OCI-M1 (cell line): ENCODE measurements at regions not wholly inside any gene's neighbourhood (a gene's known extent, or its start where the extent isn't known, plus 50 kb on each side); places are given as distances from the start of the nearest gene placed in this dataset.
A peak's percentile ranks its signal among the peaks of the same experiment; 100 is the strongest.
"Not testable (repeated sequence)": the region's sequence is repeated elsewhere in the genome, so short reads cannot be mapped to it uniquely, and the experiment has no call there.

Experiments
- DNase-seq: peaks from one replicate; lab custom pipeline; 2025; lab: John Stamatoyannopoulos, UW

DNA sequence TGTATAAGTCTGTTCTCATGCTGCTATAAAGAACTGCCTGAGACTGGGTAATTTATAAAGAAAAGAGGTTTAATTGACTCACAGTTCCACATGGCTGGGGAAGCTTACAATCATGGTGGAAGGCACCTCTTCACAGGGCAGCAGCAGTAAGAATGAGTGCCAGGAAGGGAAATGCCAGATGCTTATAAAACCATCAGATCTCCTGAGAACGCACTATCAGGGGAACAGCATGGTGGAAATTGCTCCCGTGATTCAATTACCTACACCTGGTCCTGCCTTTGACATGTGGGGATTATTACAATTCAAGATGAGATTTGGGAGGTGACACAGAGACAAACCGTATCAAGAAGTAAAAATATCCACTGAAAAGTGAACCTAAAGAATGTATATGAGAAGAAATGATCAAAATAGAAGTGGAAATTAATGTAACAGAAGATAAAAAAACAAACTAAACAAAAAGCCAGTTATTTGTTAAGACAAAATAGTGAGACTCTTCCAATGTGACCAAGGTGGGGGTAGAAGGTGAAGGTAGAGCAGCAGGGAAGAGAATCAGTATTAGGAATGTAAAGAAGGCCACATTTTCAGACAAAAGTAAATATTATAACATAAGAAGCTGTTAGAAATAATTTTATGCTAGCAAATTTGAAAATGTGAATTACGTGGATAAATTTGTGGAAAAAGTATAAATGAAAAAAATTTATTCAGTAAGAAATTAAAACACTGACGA is 372.9 kb downstream of the NKX6-1 start:
- DNase-seq: no peak

DNA sequence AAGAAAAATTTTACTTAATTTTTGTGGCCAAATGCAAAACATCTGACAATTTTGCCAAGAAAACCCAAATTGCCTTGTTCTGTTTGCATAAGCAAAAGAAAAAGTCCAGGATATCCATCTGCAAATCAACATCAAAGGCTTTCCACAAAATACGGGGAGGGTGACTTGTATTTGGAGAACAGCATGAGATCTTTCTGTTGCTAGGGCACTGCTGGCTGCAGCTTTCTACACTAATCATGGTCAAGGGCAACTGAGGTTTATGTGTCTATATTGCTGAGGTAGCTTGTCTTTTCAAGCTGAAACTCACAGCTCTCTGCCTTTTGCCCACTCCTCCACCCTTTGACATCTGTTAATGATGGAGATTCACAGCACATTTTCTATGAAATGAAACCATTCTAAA is 389.1 kb downstream of the NKX6-1 start:
- no peak for DNase-seq

DNA sequence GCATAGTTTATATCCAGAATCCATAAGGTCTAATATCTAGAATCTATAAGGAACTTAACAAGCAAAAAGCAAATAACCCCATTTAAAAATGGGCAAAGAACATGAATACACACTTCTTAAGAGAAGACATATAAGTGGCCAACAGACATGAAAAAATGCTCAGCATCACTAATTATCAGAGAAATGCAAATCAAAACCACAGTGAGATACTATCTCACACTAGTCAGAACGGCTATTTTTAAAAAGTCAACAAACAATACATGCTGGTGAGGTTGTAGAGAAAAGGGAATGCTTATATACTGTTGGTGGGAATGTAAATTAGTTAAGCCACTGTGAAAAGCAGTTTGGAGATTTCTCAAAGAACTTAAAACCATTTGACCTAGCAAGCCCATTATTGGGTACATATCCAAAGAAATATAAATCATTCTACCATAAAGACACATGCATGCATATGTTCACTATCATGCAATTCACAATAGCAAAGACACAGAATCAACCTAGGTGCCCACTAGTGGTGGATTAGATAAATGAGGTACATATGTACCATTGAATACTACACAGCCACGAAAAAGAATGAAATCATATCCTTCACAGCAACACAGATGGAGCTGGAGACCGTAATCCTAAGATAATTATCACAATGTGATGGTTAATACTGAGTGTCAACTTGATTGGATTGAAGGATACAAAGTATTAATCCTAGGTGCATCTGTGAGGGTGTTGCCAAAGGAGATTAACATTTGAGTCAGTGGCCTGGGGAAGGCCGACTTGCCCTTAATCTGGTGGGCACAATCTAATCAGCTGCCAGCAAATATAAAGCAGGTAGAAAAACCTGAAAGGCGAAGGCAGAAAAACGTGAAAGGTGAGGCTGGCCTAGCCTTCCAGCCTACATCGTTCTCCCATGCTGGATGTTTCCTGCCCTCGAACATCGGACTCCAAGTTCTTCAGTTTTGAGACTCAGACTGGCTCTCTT is 397.2 kb downstream of the NKX6-1 start:
- not testable (repeated sequence) for DNase-seq

DNA sequence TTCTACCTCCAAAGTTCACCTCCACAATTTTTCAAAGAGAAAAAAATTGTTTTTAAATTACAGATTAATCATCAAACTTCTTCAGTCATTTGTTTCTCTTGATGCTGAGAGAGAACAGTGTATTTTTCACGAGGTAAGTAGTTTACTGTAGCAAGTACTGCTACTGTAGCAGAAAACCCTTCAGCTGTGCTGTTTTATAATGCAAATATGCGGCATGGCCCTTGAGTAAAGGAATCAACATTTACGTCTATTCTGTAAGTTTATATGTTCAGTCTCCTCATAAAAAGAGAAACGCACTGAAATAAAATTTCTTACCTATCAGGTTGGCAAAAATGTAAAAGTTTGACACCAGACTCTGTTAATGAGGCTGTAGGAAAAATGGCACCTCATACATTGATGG is 399.0 kb downstream of the NKX6-1 start:
- no peak for DNase-seq

DNA sequence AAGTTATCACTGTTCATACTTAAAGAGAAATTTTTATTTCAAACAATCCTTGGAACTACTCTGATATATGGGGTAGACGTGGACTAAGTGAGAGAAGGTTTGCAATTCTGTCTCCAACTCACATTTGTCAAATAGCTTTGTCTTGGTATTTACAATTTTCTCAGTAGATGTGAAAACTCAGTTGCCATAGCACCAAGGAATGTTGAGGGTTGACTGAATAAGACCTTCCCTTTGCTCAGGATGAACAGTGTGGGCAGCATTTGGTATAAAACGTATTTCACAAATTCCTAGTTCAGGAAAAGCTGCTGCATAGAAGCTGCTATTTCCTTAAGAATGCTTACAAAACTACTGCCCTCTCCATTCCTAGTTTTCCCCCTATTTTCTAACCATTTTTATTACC is 399.5 kb downstream of the NKX6-1 start:
- DNase-seq: no peak

DNA sequence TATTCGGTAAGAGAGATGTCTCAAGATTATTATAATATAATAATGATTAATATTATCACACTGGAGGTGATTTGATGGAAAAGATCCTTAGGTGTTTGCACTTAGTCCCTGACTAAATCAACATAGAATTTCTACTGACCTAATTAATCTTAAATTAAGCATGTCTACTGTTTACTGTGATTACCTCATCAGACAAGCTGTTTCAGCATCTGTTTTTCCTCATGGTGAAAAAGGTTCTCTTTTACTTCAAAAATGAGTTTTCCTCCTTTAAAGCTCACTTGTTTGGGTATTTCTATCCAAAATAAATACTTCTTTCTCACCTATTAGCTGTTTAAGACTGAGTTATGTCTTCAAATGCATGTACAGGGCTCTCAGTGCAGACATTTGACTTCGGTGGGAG is 407.8 kb downstream of the NKX6-1 start:
- DNase-seq: no peak

DNA sequence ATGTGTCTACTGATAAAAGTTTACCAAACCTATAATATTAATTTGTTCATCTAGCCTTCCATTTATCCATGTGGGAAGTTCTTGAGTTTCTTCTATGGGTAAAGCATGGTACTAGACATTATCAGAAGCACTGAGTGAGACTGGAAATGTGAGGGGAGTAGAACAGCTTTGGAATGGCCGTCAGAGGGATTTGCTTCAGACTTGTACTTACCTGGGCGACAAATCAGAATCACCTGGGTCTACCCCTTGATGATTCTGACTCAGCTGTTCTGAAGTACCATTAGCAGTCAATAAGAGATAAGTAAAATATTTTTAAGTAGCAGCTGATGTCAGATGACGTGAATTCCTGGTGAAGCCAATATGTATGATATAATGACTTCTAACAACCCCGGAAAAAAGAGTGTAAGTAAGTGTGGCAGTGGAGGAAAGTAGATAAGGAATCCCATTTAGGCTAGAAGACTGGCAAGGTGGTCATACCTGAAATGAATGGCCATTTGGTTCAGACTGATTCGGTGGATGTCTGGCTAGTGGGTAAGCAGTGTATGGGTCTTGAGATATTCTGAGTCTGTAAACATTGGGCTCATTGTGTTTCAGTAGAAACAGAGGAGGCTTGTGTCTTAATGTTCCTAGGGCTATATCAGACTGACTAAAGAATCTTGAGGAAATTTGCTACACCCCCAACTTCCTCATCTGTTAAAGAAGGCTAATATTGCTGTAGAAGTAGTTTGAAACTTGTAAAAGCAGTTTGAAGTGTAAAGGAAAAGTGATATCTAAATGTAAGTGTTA is 409.2 kb downstream of the NKX6-1 start:
- DNase-seq: no peak

DNA sequence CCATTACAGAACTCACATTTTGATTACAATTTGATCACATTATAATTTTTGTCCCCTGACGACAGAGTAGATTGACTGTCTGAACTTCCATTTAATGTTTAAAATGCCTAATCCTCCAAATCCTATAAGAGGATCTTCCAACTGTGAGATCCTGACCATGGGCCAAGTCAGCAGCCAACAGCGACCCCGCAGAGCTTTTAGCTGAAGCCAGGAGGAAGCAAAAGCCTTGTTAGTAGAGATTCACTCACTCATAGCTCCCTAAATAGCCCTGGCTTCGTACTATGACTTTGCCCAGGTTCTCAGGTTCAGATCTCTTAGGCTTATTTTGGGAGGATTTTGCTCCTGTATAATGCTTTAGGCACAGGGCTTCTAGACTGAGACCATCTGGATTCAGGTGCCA is 413.1 kb downstream of the NKX6-1 start:
- DNase-seq: no peak

DNA sequence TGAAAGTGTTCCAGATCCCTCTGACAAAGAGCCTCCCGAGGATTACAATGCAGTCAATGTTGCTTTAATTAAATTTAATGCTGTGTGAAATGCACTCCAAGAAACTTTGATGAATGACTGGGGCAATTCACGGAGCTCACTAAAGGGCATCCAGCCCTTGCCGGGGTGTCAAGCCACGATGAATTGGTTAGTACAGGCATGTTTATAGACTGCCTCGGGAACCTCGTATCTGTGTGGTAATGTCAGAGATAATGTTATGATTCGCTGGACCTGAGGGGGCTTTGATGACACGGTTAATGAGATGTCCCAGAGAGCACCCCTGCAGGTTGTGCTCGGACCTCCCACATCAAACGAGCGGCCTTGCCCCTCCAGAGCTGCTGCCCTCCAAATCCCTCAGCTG is 428.8 kb downstream of the NKX6-1 start:
- no peak for DNase-seq

DNA sequence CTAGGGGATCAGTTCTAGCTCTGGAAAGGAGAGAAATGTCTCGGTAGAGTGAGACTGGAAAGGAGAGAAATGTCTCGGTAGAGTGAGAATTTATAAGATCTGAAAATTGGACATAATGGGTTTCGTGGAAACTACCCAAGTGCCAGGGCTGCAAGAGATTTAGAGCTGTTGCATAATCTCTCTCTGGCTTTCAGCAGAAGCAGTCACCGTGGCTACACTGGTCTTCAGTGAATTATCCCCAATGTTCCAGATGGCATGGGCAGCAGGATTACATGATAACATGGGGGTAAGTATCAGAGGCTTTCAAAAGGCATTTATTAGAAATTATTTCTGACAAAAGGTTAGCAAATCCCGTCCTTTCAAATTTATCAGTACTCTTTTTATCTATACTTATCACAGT is 435.5 kb downstream of the NKX6-1 start:
- no peak for DNase-seq

DNA sequence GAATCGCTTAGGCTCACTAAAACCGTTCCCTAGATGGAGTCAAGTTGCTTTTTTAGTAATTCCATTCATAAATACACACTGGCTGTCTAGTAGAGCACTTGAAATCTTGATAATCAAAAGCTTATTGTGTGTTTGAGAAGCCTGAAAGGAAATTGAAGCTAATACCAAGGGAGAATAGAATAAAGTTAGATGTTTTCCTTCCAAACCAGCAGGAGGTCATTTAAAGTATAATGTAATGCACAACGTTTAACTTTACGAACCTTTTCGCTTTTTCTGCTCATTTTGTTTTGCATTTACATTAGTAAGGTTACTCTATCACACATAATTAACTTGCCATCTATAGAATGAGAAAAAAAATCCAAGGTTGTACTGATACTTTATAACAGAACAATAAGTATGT is 440.9 kb downstream of the NKX6-1 start:
- no peak for DNase-seq

DNA sequence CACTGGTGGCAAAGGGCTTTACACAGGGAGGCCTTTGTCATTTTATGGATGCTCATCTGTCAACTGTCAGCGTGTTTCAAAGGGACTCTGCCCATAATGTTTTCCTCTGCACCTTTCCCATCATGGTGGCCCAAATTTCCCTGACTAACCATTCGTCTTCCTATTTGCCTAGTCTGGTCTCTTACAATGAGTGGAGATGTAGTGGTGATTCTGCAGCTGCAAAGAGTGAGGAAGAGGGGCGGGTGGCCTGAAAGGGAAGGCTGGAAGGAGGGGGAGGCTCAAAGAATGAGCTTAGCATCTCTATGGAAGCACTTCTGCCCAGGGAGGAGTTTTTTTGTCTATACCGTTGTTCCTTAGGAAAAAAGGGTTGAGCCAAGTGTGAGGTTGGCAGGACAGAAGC is 447.5 kb downstream of the NKX6-1 start:
- no peak for DNase-seq

DNA sequence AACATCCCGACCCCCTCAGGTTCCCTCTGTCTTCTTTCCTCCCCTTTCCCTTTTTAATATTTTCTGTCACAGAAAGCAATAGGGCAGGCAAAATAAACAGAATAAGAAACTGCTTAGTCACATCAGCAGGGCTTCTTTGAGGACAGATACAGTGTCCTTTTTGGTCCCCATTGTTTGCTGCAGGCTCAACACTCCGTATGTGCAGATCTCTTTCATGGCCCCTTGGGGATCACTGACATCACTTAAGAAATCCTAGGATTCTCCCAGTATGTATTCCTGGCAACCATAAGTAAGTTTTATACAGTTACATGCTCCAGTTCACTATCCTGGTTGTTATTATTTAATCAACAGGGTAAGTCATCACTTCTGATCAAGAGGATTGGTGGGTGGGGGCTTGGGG is 448.0 kb downstream of the NKX6-1 start:
- DNase-seq: no peak

DNA sequence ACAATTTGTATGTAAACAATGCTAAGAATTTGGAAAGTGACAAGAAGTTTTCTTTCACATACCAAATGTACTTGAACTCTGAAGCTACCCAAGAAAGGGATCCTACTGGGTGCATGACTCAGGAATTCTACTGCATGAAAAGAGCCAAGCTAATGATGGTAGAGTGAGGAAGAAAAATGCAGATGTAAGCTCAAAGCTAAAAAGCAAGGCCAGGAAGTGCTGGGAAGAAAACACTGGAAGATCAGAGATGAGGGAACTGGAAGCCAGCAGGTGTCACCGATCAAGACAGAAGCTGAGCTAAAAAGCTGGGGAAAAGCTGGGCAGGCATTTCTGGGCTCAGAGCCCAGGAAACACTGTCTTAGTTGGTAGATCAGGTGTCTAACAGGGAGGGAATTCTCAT is 449.1 kb downstream of the NKX6-1 start:
- DNase-seq: no peak

DNA sequence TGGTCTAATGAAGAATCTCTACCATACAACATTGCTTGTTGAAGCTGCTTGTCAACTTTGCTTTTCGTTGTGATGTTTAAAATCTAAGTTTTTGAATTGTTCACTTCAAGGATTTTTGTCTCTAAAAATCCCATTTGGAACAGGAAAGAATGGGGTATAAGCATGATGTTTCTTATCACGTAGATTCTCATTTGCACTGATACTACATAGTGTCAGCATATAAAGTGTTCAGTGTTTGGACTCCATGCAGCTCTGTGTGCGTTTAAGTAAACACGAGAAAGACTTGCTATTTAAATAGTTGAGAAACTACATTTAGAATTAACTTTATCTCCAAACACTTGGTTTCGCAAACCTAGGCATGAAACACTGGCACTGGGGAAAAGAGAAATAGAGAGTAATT is 452.5 kb downstream of the NKX6-1 start:
- DNase-seq: no peak

DNA sequence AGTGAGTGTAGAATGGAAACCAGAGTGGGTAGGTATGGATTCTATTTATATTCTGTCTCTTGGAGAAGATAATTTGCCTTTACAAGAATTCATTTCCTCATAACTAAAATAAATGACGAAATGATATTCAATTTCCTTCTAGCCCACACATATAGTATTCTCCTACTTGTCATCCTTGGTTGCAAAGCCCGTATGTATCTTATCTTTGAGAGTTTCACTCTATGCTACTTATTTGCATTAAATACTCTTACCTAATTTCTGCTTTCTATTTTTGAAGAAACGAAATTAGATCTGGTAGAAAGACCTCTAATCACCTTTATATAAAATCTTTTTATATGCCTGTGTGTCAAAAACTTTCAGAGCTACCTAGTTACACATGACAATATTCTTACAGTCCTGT is 457.7 kb downstream of the NKX6-1 start:
- no peak for DNase-seq

DNA sequence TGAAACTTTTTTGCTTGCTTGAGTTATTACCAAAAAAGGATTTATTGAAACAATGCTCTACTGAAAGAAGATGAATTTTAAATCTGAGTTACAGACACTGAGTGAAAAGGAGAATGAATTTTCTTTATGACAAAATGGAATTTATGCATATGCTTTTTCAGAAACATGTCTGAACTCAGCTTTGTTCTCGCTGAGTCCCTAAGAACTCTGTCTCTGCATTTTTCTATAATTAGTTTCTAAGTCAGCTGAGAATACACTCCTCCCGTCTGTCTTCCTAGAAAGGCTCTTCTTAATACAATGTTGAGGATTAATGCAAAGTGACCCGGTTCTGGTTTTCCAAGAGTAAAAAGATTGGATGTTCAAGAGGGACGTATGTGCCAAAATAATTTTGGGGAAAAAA is 463.5 kb downstream of the NKX6-1 start:
- DNase-seq: no peak

DNA sequence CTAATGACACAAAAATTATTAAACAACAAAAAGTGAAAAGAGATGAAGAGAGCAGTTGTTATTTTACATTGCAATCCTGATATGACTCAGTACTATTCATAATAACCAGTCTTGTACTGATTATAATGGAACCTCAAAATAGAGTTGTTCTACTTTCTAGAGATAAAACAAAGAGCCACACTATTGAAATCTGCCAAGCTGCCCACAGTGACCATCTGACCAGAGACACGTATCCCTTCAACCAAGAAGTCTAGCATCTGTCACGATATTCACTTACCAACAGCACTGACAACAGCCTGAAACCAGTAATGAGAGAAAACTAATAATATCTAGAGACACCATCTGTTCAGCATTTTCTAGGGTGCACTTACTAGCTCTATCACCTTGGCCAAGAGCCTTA is 466.7 kb downstream of the NKX6-1 start:
- peak; percentile 11 for DNase-seq

DNA sequence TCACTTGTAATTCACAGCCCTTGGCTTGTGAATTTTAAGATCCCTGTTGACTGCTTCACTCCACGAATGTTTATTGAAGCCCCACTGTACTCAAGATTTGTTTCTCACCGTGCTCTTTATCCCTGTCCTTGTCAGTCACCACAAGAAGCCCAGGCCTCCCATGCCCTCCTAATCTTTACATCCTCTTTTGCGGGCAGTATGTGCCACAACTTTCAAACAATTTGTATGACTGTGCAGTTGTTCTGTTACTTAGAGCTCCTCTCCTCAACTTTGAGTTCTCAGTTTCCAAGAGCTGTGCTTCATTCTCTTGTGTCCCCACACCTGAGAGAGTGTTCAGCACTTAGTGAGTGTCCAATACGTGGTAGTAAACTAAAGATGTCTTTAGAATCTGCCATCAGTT is 467.7 kb downstream of the NKX6-1 start:
- peak; percentile 89 for DNase-seq

DNA sequence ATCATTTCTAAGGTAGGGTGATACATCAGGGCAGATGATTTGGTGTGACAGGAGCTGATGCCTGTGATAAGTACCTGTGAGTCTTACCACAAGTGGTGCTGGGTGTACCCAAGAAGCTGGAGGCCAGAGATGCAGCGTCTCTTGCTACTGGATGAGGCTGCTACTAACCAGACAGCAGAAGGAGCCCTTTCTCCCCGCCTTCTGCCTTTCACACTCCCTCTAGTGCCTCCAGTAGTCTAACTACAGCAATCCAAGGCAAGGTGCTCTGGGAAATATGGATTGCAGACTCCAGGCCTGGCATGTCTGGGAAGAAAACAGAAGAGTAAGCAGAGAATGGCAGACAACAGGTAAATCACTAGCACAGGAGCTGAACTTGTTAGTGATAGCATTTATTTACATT is 470.8 kb downstream of the NKX6-1 start:
- DNase-seq: no peak

DNA sequence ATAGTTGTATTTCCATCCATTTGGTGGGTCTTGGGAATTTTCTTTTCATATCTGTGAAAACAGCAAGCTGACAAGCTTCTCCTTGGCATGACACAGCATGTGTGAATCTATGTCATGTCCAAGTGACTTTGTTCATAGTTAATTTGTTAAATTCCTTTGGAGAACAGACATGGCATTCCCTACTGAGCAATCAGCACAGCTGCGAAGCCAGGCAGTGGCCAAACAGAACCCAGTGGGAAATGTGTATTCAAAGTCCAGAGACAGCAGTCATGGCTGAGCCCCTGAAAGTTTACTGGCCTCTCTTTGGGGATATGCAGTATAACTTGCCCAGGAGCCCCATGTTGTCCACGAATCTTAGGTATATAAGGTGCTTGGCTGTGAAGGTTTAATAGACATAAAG is 474.7 kb downstream of the NKX6-1 start:
- no peak for DNase-seq

DNA sequence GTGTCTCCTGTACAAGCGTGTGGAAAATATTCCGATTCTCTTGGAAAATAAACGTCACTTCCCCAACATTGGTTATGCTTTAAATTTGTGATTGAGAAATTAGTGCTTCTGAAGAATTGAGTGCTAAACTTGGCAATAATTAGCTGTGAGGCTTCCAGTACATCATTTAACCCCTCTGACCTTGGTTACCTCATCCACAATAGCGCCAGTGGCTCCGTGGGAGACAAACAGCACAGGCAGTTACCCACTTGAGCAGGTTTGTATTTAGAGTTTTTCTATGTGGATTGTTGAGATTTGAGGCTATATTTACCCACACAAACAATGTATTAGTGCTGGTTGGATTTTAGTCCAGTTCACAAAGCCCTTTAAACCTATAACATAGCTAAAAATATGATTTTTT is 476.5 kb downstream of the NKX6-1 start:
- no peak for DNase-seq

DNA sequence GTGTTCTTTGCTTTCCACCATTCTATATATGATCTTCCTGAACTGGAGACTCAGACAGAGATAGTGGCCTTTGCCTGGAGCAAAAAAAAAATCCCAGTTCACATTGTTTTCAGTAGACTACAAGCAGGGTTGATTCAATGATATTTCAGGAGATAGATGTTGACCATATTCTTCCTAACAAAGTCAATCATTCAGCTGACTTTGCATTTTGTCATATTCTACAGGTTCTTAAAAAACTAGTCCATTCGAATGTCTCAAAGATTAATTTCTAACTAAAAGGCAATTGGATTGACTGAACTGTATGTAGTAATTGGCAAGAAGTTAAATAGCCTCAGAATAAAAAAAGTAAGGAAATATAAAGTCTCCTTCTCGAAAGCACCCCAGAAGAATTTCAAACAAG is 479.5 kb downstream of the NKX6-1 start:
- no peak for DNase-seq
